IMR-90 (cell line): ENCODE measurements at regions not wholly inside any gene's neighbourhood (a gene's known extent, or its start where the extent isn't known, plus 50 kb on each side); places are given as distances from the start of the nearest gene placed in this dataset.

ENCODE experiments used
- ATAC-seq: fragments of 200-7000 bp; cut with Tn5 transposase; 2 replicates; pipeline ENCODE4 v1.9.1; 2020; ENCODE audit warnings: low read depth, mild to moderate bottlenecking, moderate library complexity
- BruUV-seq: library from RNA; stranded (reverse); fragments of 400-500 nt; replicated peaks from 2 replicates; lab custom pipeline; 2021; lab: Mats Ljungman, UMichigan
- CTCF ChIA-PET: fragments of 300-600 bp; formaldehyde crosslinking; extraction: SDS; loops from one replicate; lab custom pipeline; 2021; ENCODE audit warnings: antibody characterized with exemption; lab: Yijun Ruan, JAX
- POLR2A ChIA-PET: fragments of 300-600 bp; sonication (Branson Sonifier 250); formaldehyde crosslinking; loops from one replicate; lab custom pipeline; 2022; ENCODE audit warnings: antibody characterized with exemption; ENCODE audit not compliant: unreplicated experiment; lab: Charles Lee
- DNase-seq: peaks from one replicate; pipeline ENCODE4 v3.0.0; 2013
- H2AFZ ChIP-seq: replicated peaks from 2 replicates; pipeline ENCODE3; 2013; ENCODE audit warnings: low read length, mild to moderate bottlenecking; ENCODE audit not compliant: poor library complexity
- H2AK5ac ChIP-seq: 2 replicates; pipeline ENCODE4 v1.6.1; 2013; ENCODE audit warnings: low read depth, low read length, inconsistent platforms
- H2AK9ac ChIP-seq: replicated peaks from 2 replicates; pipeline ENCODE3; 2013; ENCODE audit warnings: mild to moderate bottlenecking, low read depth, low read length, moderate library complexity; ENCODE audit not compliant: poor library complexity
- H2BK120ac ChIP-seq: 2 replicates; pipeline ENCODE4 v1.6.1; 2013; ENCODE audit warnings: low read depth, low read length, inconsistent platforms
- H2BK15ac ChIP-seq: 3 replicates; pipeline ENCODE4 v1.6.1; 2013; ENCODE audit warnings: low read depth, low read length, inconsistent platforms
- H2BK20ac ChIP-seq: 2 replicates; pipeline ENCODE4 v1.6.1; 2013; ENCODE audit warnings: low read depth, mild to moderate bottlenecking, inconsistent platforms, low read length, moderate library complexity
- H2BK5ac ChIP-seq: 2 replicates; pipeline ENCODE4 v1.6.1; 2013; ENCODE audit warnings: mild to moderate bottlenecking, low read depth, low read length, inconsistent platforms; ENCODE audit not compliant: poor library complexity, severe bottlenecking
- H3K14ac ChIP-seq: replicated peaks from 2 replicates; pipeline ENCODE4 v1.6.1; 2013; ENCODE audit warnings: low read depth, low read length, inconsistent platforms
- H3K18ac ChIP-seq: 2 replicates; pipeline ENCODE4 v1.6.1; 2013; ENCODE audit warnings: low read depth, low read length, control low read depth
- H3K23ac ChIP-seq: 2 replicates; pipeline ENCODE4 v1.6.1; 2013; ENCODE audit warnings: low read depth, low read length, inconsistent platforms
- H3K27ac ChIP-seq: 2 replicates; pipeline ENCODE4 v1.5.1; 2013; ENCODE audit warnings: mild to moderate bottlenecking, control low read depth, low read length; ENCODE audit not compliant: insufficient read depth
- H3K27me3 ChIP-seq: 2 replicates; pipeline ENCODE4 v1.6.1; 2013; ENCODE audit warnings: low read length; ENCODE audit not compliant: control insufficient read depth, insufficient read depth
- H3K36me3 ChIP-seq: 2 replicates; pipeline ENCODE4 v1.6.1; 2013; ENCODE audit warnings: low read length, mixed read lengths; ENCODE audit not compliant: control insufficient read depth, insufficient read depth
- H3K4ac ChIP-seq: 2 replicates; pipeline ENCODE4 v1.6.1; 2013; ENCODE audit warnings: low read depth, low read length, inconsistent platforms
- H3K4me1 ChIP-seq: 2 replicates; pipeline ENCODE4 v1.6.1; 2013; ENCODE audit warnings: low read length, mixed read lengths; ENCODE audit not compliant: control insufficient read depth, insufficient read depth
- H3K4me2 ChIP-seq: 2 replicates; pipeline ENCODE4 v1.6.1; 2013; ENCODE audit warnings: low read depth, mild to moderate bottlenecking, control low read depth, low read length, moderate library complexity
- H3K4me3 ChIP-seq: 2 replicates; pipeline ENCODE4 v1.5.1; 2013; ENCODE audit warnings: low read depth, mild to moderate bottlenecking, control low read depth, low read length, moderate library complexity; ENCODE audit not compliant: insufficient read depth
- H3K56ac ChIP-seq: 2 replicates; pipeline ENCODE4 v1.6.1; 2013; ENCODE audit warnings: low read length, inconsistent platforms; ENCODE audit not compliant: insufficient read depth; ENCODE audit errors: extremely low read depth
- H3K79me1 ChIP-seq, 2 experiments: 2 replicates each; pipeline ENCODE4 v1.6.1; 2013; ENCODE audit warnings: low read length in 2 of 2, inconsistent platforms in 1 of 2, low read depth in 1 of 2
- H3K9ac ChIP-seq: 2 replicates; pipeline ENCODE4 v1.6.1; 2013; ENCODE audit warnings: low read depth, low read length, control low read depth
- H3K9me1 ChIP-seq: 2 replicates; pipeline ENCODE4 v1.6.1; 2013; ENCODE audit warnings: low read length, inconsistent platforms; ENCODE audit not compliant: insufficient read depth
- H3K9me3 ChIP-seq: 2 replicates; pipeline ENCODE4 v1.6.1; 2013; ENCODE audit warnings: low read length; ENCODE audit not compliant: control insufficient read depth, insufficient read depth
- H4K20me1 ChIP-seq: 2 replicates; pipeline ENCODE4 v1.6.1; 2013; ENCODE audit warnings: low read length, inconsistent platforms; ENCODE audit not compliant: insufficient read depth
- H4K5ac ChIP-seq: 2 replicates; pipeline ENCODE4 v1.6.1; 2013; ENCODE audit warnings: mild to moderate bottlenecking, low read depth, low read length, control low read depth
- H4K8ac ChIP-seq, 2 experiments: 2 replicates each; pipeline ENCODE4 v1.6.1; 2013; ENCODE audit warnings: low read depth in 2 of 2, low read length in 2 of 2, control low read depth in 1 of 2, inconsistent platforms in 1 of 2
- H4K91ac ChIP-seq: 2 replicates; pipeline ENCODE4 v1.6.1; 2013; ENCODE audit warnings: low read depth, low read length, inconsistent platforms; ENCODE audit not compliant: insufficient read depth
- BHLHE40 ChIP-seq: fragments of 150-350 bp; IDR thresholded peaks from 2 replicates; pipeline ENCODE4 v1.6.1; 2016; ENCODE audit warnings: mild to moderate bottlenecking, low read depth, low read length
- CEBPB ChIP-seq: IDR thresholded peaks from 2 replicates; pipeline ENCODE4 v1.6.1; 2012; ENCODE audit warnings: low read depth, low read length, improper control_type of control experiment
- CHD1 ChIP-seq: IDR thresholded peaks from 2 replicates; pipeline ENCODE4 v1.6.1; 2012; ENCODE audit warnings: low read depth, low read length, improper control_type of control experiment
- FOS ChIP-seq: fragments of 150-350 bp; IDR thresholded peaks from 2 replicates; pipeline ENCODE4 v1.6.1; 2016; ENCODE audit warnings: low read depth, low read length
- MAFK ChIP-seq: IDR thresholded peaks from 2 replicates; pipeline ENCODE4 v1.6.1; 2012; ENCODE audit warnings: low read depth, low read length, improper control_type of control experiment
- MAZ ChIP-seq: IDR thresholded peaks from 2 replicates; pipeline ENCODE4 v1.6.1; 2012; ENCODE audit warnings: low read depth, mild to moderate bottlenecking, low read length, improper control_type of control experiment, moderate library complexity, borderline replicate concordance
- MXI1 ChIP-seq: IDR thresholded peaks from 2 replicates; pipeline ENCODE4 v1.6.1; 2012; ENCODE audit warnings: low read depth, mild to moderate bottlenecking, low read length, moderate library complexity, borderline replicate concordance
- NFE2L2 ChIP-seq: fragments of 150-350 bp; IDR thresholded peaks from 2 replicates; pipeline ENCODE4 v1.6.1; 2016; ENCODE audit warnings: low read depth, mild to moderate bottlenecking, low read length
- POLR2A ChIP-seq: IDR thresholded peaks from 2 replicates; pipeline ENCODE4 v1.6.1; 2012; ENCODE audit warnings: mild to moderate bottlenecking, low read depth, low read length
- RAD21 ChIP-seq: IDR thresholded peaks from 2 replicates; pipeline ENCODE4 v1.6.1; 2012; ENCODE audit warnings: low read length, improper control_type of control experiment
- RCOR1 ChIP-seq: IDR thresholded peaks from 2 replicates; pipeline ENCODE4 v1.6.1; 2012; ENCODE audit warnings: mild to moderate bottlenecking, low read length, improper control_type of control experiment; ENCODE audit not compliant: insufficient replicate concordance
- RFX5 ChIP-seq: IDR thresholded peaks from 2 replicates; pipeline ENCODE4 v1.8.0; 2012; ENCODE audit warnings: low read depth, mild to moderate bottlenecking, low read length, moderate library complexity
- SMC3 ChIP-seq: fragments of 150-350 bp; IDR thresholded peaks from 2 replicates; pipeline ENCODE4 v1.6.1; 2016; ENCODE audit warnings: low read depth, mild to moderate bottlenecking, antibody characterized with exemption, low read length, moderate library complexity
- WGBS, 2 experiments: methylation state at CpG; one replicate each; pipeline versions ENCODE4 v1.1.5 to v1.1.7; 2013; ENCODE audit warnings: missing lambda C conversion rate in 2 of 2; ENCODE audit not compliant: insufficient read length in 1 of 2; ENCODE audit errors: extremely low coverage in 2 of 2; 5-methylcytosine and 5-hydroxymethylcytosine counted together
- dilution Hi-C: fragments of 300-500 bp; cut with HindIII; formaldehyde crosslinking; loops from one replicate; pipeline ENCODE4 v1.14.3; 2018; ENCODE audit warnings: low sequenced_read_pairs; ENCODE audit not compliant: unreplicated experiment
- in situ Hi-C: fragments of 300-500 bp; cut with MboI; formaldehyde crosslinking; loops from 3 replicates; pipeline ENCODE4 v1.14.3; 2019; ENCODE audit warnings: low sequenced_read_pairs, inconsistent platforms, mixed read lengths
- intact Hi-C: fragments of 100-400 bp; cut with micrococcal nuclease; formaldehyde crosslinking; loops from 2 replicates; pipeline ENCODE4 v1.10.0; 2022
- TF ChIP-seq, protein P1 (sequence below): fragments of 150-350 bp; IDR thresholded peaks from 2 replicates; pipeline ENCODE4 v1.6.1; 2016; ENCODE audit warnings: low read depth, mild to moderate bottlenecking, low read length, moderate library complexity, borderline replicate concordance
- TF ChIP-seq, protein P2 (sequence below): conservative IDR thresholded peaks from 2 replicates; pipeline ENCODE4 v1.5.1; 2012; ENCODE audit warnings: mild to moderate bottlenecking, low read depth, low read length, improper control_type of control experiment
- TF ChIP-seq, protein P3 (sequence below): fragments of 150-350 bp; IDR thresholded peaks from 2 replicates; pipeline ENCODE4 v1.6.1; 2017; ENCODE audit warnings: mild to moderate bottlenecking, antibody characterized with exemption, low read length, low read depth

DNA sequence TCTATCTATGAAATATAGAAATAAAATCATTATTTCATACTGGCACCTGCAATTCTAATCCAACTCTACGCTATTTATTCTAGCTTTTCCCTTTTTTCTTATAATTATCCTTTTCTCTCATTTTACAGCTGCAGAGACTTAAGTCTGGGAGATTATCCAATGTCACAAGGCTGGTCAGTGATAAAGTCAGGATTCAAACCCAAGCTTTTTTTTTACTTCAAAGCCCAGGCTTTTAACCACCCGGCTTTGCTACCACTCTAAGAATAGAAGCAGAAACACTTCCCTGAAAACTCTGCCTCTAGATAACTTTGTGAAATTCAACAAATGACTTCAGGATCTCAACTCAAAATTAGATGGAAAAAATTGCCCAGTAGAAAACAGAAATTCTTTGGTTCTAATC lies 552.5 kb downstream of the IPMK start:
- in situ Hi-C loops (loop anchor here (25.0 kb wide), 1 partner anchor 347 kb away; no protein-coding TSS in a partner anchor), intact Hi-C loops (no loop called here), dilution Hi-C loops (no loop called here)
- H2BK5ac ChIP-seq, result no peak overlapping the region
- H4K20me1 ChIP-seq, result no peaks in the 10 kb centered on the region
- H2BK120ac ChIP-seq, result no peak overlapping the region
- TF ChIP-seq MAZ, result no peak
- no peak for TF ChIP-seq POLR2A
- no peak for TF ChIP-seq CHD1
- TF ChIP-seq RAD21, result no peak
- TF ChIP-seq RFX5, result no peak
- TF ChIP-seq, protein P1, sequence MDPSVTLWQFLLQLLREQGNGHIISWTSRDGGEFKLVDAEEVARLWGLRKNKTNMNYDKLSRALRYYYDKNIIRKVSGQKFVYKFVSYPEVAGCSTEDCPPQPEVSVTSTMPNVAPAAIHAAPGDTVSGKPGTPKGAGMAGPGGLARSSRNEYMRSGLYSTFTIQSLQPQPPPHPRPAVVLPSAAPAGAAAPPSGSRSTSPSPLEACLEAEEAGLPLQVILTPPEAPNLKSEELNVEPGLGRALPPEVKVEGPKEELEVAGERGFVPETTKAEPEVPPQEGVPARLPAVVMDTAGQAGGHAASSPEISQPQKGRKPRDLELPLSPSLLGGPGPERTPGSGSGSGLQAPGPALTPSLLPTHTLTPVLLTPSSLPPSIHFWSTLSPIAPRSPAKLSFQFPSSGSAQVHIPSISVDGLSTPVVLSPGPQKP, result no peak
- no peak for TF ChIP-seq MXI1
- TF ChIP-seq RCOR1, result no peak
- TF ChIP-seq NFE2L2, result no peak
- no peak for TF ChIP-seq BHLHE40
- no peak for TF ChIP-seq SMC3
- no peak for TF ChIP-seq MAFK
- TF ChIP-seq, protein P2, sequence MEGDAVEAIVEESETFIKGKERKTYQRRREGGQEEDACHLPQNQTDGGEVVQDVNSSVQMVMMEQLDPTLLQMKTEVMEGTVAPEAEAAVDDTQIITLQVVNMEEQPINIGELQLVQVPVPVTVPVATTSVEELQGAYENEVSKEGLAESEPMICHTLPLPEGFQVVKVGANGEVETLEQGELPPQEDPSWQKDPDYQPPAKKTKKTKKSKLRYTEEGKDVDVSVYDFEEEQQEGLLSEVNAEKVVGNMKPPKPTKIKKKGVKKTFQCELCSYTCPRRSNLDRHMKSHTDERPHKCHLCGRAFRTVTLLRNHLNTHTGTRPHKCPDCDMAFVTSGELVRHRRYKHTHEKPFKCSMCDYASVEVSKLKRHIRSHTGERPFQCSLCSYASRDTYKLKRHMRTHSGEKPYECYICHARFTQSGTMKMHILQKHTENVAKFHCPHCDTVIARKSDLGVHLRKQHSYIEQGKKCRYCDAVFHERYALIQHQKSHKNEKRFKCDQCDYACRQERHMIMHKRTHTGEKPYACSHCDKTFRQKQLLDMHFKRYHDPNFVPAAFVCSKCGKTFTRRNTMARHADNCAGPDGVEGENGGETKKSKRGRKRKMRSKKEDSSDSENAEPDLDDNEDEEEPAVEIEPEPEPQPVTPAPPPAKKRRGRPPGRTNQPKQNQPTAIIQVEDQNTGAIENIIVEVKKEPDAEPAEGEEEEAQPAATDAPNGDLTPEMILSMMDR, result no peak
- TF ChIP-seq CEBPB, result no peak
- no peak for TF ChIP-seq FOS
- TF ChIP-seq, protein P3, sequence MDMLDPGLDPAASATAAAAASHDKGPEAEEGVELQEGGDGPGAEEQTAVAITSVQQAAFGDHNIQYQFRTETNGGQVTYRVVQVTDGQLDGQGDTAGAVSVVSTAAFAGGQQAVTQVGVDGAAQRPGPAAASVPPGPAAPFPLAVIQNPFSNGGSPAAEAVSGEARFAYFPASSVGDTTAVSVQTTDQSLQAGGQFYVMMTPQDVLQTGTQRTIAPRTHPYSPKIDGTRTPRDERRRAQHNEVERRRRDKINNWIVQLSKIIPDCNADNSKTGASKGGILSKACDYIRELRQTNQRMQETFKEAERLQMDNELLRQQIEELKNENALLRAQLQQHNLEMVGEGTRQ, result no peak
- no peak overlapping the region for H2BK20ac ChIP-seq
- no peaks in the 10 kb centered on the region for H3K27me3 ChIP-seq
- no peak for ATAC-seq
- DNase-seq, result no peak
- H2AFZ ChIP-seq, result no peak overlapping the region
- no peak overlapping the region for H3K18ac ChIP-seq
- no peak overlapping the region for H3K14ac ChIP-seq
- no peak overlapping the region for H2AK5ac ChIP-seq
- H4K5ac ChIP-seq, result no peak overlapping the region
- CTCF ChIA-PET, result no interaction called here
- no peak overlapping the region for H3K4ac ChIP-seq
- H3K4me3 ChIP-seq, result no peak overlapping the region
- no peak overlapping the region for H3K56ac ChIP-seq
- no peak overlapping the region for H3K9ac ChIP-seq
- H3K9me1 ChIP-seq, result no peaks in the 10 kb centered on the region
- H3K4me2 ChIP-seq, result no peak overlapping the region
- H4K8ac ChIP-seq, result no peak overlapping the region
- POLR2A ChIA-PET, result no interaction called here
- 100% methylated on average over 1 of the region's 2 CpGs; no CpG with 5 or more reads in 1 of the 2 experiments for WGBS, 2 experiments
- no peaks in the 10 kb centered on the region for H3K36me3 ChIP-seq
- no peak overlapping the region for H2AK9ac ChIP-seq
- no peak overlapping the region for H2BK15ac ChIP-seq
- H3K79me1 ChIP-seq, result no peaks in the 10 kb centered on the region
- H4K91ac ChIP-seq, result no peak overlapping the region
- no peaks in the 10 kb centered on the region for H3K9me3 ChIP-seq
- H3K23ac ChIP-seq, result no peak overlapping the region
- H3K4me1 ChIP-seq, result no peaks in the 10 kb centered on the region
- BruUV-seq, result no TSS peak
- no peak overlapping the region for H3K27ac ChIP-seq
